Cerebellar cortex (tissue), 1 donor: ENCODE measurements at regions not wholly inside any gene's neighbourhood (a gene's known extent, or its start where the extent isn't known, plus 50 kb on each side); places are given as distances from the start of the nearest gene placed in this dataset.
"Not testable (repeated sequence)": the region's sequence is repeated elsewhere in the genome, so short reads cannot be mapped to it uniquely, and the experiment has no call there.

ENCODE experiments used
- DNase-seq: peaks from one replicate; pipeline ENCODE4 v3.0.0-alpha.2; 2015; ENCODE audit warnings: low spot score

DNA sequence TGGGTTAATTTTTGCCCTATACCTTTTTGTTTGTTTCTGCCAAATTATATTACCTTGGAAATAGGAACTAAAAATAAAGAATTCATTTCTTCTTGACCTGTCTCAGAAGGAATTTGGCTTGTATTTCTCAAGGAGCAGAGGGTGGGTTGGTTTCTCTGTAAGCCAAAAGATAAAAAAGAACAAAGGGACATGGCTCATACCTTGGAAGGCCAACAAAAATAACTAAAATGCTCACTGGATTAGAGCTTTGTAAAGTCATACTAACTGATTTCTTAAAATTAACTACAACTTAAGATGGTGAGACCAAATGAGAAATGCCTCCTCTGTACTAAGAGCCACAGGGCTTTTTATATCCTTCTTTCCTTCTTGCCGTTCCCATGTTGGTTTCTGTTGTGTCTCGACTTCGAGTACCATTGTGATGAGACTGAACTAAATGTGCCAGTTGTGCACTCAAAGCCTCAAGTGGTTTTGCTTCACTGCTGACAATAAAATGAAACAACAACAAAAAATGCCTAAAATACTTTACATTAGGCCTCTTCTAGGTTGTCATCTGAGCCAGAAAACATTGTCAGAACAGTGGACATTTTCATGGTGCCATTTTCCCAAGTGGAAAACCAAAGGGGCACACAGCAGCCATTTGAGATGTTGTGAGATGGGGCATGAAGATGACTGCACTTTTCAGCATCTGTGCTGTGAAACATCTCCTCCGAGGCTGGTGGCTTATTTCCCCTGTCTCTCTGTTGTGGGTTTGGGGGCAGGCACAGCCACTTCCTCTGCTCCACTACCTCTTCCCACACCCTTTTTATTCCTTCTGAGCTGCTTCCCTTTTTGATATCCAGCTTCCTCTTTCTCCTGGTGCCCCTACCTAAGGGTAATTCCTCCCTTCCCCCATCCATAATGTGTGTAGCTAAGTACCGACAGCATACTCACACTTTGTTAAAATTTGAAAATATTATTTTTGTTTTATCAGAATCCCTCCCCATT is 51.8 kb upstream of the AGR3 start:
- DNase-seq = no peak

GRCh38 chr7:16934722-16935340 is 53.0 kb upstream of the AGR3 start:
- DNase-seq = no peak

DNA sequence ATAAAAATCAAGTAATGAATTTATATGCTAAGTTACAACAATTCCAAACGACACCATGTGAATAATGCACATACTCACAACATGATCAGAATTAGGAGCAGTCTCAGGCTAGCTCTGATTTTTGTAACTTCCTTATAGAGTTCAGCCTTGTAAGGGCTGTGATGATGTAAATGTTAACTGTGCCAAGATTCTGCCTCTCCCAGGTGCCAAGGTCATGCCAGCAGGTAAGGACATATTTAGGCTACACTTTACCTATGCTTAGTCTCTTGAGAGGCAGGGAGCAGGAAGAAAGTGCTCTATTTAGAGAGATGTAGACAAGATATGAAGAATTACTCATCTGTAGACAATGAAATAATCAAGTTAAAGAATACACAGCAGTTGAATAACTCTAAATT is 53.6 kb upstream of the AGR3 start:
- DNase-seq = no peak

- no peak for DNase-seq
Measured at GRCh38 chr7:16936626-16937422, 55.0 kb upstream of the AGR3 start.

DNA sequence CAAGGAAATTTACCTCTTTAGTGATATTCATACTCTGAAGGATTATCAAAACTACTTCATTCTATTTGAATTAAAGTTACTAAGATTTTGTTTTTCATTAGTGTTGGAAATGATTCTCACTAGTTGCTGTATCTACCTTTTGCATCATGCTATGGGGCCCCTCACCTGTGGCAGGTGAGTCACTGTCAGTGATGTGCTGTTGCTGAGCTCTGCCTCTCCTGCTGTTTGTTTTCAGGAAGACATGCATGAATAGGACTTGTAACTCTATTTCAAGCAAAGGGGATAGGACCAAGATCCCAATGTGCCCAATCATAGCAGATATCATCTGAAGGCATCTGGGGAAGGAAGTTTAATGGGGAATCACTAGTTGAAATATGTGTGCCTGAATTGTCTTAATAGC is 57.4 kb upstream of the AGR3 start:
- no peak for DNase-seq

GRCh38 chr7:16940776-16941175 is 59.0 kb upstream of the AGR3 start:
- no peak for DNase-seq

- no peak for DNase-seq
Measured at GRCh38 chr7:16942929-16943509, 61.2 kb upstream of the AGR3 start.

- no peak for DNase-seq
Measured at GRCh38 chr7:16944936-16945335, 63.2 kb upstream of the AGR3 start.

- DNase-seq = no peak
Measured at GRCh38 chr7:16945372-16945771, 63.6 kb upstream of the AGR3 start.

DNA sequence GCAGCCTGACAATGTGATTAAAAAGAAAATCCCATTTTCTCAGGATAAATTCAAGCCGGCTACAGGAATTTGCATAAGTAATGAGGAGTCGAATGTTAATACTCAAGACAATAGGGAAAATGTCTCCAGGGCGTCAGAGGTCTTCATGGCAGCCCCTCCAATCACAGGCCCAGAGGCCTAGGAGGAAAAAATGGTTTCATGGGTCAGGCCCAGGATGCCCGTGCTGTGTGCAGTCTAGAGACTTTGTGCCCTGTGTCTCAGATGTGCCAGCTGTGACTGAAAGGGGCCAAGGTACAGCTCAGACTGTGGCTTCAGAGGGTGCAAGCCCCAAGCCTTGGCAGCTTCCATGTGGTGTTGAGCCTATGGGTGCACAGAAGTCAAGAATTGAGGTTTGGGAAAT is 66.3 kb upstream of the AGR3 start:
- not testable (repeated sequence) for DNase-seq

DNA sequence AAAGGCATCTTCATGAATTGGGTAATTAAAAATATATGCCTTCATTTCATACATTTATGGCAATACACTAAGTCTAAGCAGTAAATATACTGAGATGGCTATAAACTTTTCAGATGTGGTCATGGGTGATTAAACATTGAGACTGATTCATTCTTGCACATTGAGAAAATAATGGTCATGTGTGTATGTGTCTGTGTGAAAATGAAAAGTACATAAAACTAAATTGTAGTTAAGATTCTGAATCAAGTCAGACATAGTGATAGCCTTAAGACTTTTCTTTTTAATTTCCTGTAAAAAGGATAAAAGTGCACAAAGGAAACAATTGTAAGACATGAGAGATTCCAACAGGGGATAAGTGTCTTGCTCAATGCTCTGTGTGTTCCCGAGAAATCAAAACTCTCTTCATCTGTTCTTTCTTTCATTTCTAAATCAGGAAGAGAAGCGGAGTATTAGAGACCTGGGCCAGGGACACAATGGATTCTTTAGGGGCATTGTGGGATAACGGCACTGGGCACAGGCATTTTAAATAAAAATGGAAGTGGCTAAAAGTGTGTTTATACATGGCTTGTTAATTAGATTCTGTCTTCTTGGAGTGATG is 69.8 kb upstream of the AGR3 start:
- no peak for DNase-seq

GRCh38 chr7:16954321-16954720 is 72.5 kb upstream of the AGR3 start:
- DNase-seq = no peak

DNA sequence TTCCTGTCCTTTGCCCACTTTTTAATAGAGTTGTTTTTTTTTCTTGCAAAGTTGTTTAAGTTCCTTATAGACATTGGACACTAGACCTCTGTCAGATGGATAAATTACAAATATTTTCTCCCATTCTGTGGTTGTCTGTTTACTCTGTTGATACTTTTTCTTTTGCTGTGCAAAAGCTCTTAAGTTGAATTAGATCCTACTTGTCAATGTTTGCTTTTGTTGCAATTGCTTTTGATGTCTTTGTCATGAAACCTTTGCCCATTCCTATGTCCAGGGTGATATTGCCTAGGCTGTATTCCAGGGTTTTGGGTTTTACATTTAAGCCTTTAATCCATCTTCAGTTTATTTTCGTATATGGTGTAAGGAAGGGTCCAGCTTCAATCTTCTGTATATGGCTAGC is 76.9 kb upstream of the AGR3 start:
- DNase-seq = no peak

DNA sequence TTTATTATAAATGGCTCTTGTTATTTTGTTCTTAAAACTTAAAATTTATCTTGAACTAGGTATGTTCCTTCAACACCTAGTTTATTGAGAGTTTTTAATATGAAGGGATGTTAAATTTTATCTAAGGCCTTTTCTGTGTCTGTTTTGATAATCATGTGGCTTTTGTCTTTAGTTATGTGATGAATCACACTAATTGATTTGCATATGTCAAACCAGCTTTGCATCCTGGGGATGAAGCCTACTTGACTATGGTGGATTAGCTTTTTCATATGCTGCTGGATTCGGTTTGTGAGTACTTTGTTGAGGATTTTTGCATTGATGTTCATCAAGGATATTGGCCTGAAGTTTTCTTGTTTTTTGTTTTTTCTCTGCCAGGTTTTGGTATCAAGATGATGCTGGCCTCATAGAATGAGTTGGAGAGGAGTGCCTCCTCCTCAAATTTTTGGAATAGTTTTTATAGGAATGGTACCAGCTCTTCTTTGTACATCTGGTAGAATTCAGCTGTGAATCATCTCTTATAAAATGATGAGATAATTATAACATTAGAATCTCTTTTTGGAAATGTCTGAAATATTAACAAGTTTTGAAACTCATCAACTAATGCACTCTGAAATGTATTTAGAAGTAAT is 78.7 kb upstream of the AGR3 start:
- DNase-seq = no peak

DNA sequence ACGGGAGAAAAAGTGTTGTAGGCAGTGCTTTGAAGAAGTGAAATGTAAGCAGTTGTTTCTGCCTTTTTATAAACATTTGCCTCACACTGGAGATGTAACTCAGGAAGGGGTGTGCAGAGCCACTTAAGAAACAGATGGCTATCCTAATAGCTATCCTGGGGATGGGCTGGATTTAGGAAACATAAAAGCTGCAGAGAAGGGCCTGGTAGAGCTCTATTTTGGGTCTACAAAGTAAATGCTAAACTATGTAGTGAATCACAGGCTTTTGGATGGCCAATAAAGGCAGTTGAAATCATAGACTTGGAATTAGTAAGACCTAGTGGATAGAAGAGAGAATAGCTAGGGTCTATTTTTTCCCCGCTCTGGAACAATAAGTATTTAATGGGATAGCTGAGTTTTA is 79.9 kb upstream of the AGR3 start:
- DNase-seq = no peak

- no peak for DNase-seq
Measured at GRCh38 chr7:16963044-16963443, 81.3 kb upstream of the AGR3 start.

DNA sequence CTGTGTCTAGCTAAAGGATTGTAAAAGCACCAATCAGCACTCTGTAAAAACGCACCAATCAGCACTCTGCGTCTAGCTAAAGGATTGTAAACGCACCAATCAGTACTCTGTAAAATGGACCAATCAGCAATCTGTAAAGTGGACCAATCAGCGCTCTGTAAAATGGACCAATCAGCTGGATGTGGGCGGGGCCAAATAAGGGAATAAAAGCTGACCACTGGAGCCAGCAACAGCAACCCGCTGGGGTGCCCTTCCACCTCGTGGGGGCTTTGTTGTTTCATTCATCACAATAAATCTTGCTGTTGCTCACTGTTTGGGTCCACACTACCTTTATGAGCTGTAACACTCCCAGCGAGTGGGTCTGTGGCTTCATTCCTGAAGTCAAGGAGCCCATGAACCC is 83.9 kb upstream of the AGR3 start:
- DNase-seq = not testable (repeated sequence)

- no peak for DNase-seq
Measured at GRCh38 chr7:16967300-16967811, 85.6 kb upstream of the AGR3 start.

- no peak for DNase-seq
Measured at GRCh38 chr7:16970732-16971482, 89.1 kb upstream of the AGR3 start.

DNA sequence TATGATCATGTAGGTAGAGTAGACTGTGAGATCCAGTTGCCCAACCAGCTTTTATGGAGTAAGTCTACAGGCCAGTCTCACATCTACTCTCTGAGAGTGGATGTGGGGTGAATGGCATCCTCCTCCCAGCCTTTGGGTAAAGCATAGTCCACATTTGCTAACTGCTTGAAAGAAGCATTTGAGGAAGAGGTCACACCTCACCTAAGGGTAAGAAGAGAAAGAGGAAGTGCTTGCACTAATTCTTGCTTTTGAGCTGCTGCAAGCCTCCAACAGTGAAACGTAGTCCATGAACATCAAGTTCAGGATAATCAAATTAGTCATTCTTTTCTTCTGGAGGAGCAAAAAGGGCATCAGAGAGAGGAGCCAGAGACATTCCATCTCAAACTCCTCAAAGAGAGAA is 93.9 kb upstream of the AGR3 start:
- no peak for DNase-seq
